ENCODE measurements at regions not wholly inside any gene's neighbourhood (a gene's known extent, or its start where the extent isn't known, plus 50 kb on each side); places are given as distances from the start of the nearest gene placed in this dataset.

DNA sequence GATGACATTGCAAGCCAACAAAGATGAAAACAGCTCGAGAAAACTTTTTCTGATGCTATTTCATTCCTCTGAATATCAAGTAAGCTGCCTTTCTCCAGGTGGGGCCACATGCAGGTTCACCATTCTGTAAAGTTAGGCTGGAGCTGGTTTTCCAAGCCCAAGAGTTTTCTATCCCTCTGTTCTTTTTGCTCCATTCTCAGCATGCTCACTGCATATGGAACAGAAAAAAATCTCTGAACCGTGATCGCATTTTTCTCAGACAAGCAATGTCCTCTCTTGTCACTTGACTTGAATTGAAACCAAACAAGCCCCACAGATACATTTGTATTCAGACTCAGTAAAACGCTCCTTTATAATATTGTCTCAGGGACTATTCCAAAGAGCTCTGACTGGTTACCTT lies 451.6 kb downstream of the FRK start:
- no peaks in the 10 kb centered on the region for H3K9me3 ChIP-seq (ENCODE audit: control insufficient read depth, insufficient read depth, low read length)
- no peak overlapping the region for H3K4me3 ChIP-seq (ENCODE audit: low read length)
- no peaks in the 10 kb centered on the region for H3K4me1 ChIP-seq (ENCODE audit: control insufficient read depth, low read length)
- no peaks in the 10 kb centered on the region for H3K79me2 ChIP-seq (ENCODE audit: control insufficient read depth, low read length)
- no peaks in the 10 kb centered on the region for H3K9me2 ChIP-seq (replicated peaks; ENCODE audit: control insufficient read depth, low read length)
- TF ChIP-seq, protein P1, sequence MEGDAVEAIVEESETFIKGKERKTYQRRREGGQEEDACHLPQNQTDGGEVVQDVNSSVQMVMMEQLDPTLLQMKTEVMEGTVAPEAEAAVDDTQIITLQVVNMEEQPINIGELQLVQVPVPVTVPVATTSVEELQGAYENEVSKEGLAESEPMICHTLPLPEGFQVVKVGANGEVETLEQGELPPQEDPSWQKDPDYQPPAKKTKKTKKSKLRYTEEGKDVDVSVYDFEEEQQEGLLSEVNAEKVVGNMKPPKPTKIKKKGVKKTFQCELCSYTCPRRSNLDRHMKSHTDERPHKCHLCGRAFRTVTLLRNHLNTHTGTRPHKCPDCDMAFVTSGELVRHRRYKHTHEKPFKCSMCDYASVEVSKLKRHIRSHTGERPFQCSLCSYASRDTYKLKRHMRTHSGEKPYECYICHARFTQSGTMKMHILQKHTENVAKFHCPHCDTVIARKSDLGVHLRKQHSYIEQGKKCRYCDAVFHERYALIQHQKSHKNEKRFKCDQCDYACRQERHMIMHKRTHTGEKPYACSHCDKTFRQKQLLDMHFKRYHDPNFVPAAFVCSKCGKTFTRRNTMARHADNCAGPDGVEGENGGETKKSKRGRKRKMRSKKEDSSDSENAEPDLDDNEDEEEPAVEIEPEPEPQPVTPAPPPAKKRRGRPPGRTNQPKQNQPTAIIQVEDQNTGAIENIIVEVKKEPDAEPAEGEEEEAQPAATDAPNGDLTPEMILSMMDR (IDR thresholded peaks at IDR 0.05; ENCODE audit: low read depth, low read length, poor library complexity, severe bottlenecking), result no peak
- TF ChIP-seq EZH2phosphoT487 (IDR thresholded peaks at IDR 0.05; ENCODE audit: borderline replicate concordance, low read length), result no peak
- no peak overlapping the region for H3K4me2 ChIP-seq (ENCODE audit: low read length)
- no peaks in the 10 kb centered on the region for H3K27me3 ChIP-seq (ENCODE audit: control insufficient read depth, low read length)
- no peaks in the 10 kb centered on the region for H3K36me3 ChIP-seq (ENCODE audit: control insufficient read depth, low read length)
- H3F3A ChIP-seq (ENCODE audit: control insufficient read depth, insufficient read depth), result no peaks in the 10 kb centered on the region
- no peak overlapping the region for H3K27ac ChIP-seq (ENCODE audit: low read depth, low read length)
- H4K20me1 ChIP-seq (ENCODE audit: control insufficient read depth, insufficient read depth, low read depth, low read length), result no peaks in the 10 kb centered on the region

DNA sequence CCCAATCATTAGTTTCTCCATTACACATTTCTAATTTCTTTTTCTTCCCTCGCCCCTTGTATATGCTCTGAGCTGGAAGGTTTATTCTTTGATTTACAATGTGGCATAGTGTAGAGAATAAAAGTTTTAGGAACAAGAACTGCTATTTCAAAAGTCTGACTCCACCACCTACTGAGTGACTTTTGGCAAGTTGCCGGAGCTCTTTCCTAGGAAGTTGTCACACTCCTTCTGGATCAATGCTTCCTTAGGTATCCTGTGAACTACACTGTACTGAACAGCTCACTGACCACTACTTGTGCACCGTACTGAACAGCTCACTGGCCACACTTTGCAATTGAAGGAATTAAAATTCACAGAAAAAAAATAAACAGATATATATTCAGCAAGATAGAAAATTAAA lies 458.2 kb downstream of the FRK start:
- no peaks in the 10 kb centered on the region for H3K36me3 ChIP-seq (ENCODE audit: control insufficient read depth, low read length)
- H3K9me2 ChIP-seq (replicated peaks; ENCODE audit: control insufficient read depth, low read length), result no peaks in the 10 kb centered on the region
- no peak overlapping the region for H3K27ac ChIP-seq (ENCODE audit: low read depth, low read length)
- no peaks in the 10 kb centered on the region for H3K79me2 ChIP-seq (ENCODE audit: control insufficient read depth, low read length)
- no peaks in the 10 kb centered on the region for H4K20me1 ChIP-seq (ENCODE audit: control insufficient read depth, insufficient read depth, low read depth, low read length)
- H3K4me2 ChIP-seq (ENCODE audit: low read length), result no peak overlapping the region
- no peaks in the 10 kb centered on the region for H3K27me3 ChIP-seq (ENCODE audit: control insufficient read depth, low read length)
- no peaks in the 10 kb centered on the region for H3K4me1 ChIP-seq (ENCODE audit: control insufficient read depth, low read length)
- TF ChIP-seq, protein P1 (IDR thresholded peaks at IDR 0.05; ENCODE audit: low read depth, low read length, poor library complexity, severe bottlenecking), result no peak
- TF ChIP-seq EZH2phosphoT487 (IDR thresholded peaks at IDR 0.05; ENCODE audit: borderline replicate concordance, low read length), result no peak
- no peaks in the 10 kb centered on the region for H3K9me3 ChIP-seq (ENCODE audit: control insufficient read depth, insufficient read depth, low read length)
- no peak overlapping the region for H3K4me3 ChIP-seq (ENCODE audit: low read length)
- H3F3A ChIP-seq (ENCODE audit: control insufficient read depth, insufficient read depth), result no peaks in the 10 kb centered on the region

DNA sequence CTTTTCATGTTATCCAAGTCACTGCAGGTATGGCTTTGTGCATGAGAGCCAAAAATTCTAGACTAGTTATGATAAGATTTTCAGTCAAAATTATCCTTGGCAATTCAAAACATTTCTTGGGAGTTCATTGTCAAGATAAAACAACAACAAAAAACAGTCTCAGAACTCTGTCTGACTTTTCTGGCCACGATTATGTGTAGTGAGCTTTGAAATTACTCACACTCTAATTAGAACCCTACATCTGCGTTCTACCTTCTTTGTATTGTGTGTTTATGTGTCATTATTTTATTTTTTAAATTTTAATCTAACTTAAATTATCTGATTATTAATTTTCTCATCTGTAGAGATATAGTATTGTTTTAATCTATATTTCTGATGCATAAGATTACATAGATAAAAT lies 459.2 kb downstream of the FRK start:
- no peaks in the 10 kb centered on the region for H3K9me2 ChIP-seq (replicated peaks; ENCODE audit: control insufficient read depth, low read length)
- TF ChIP-seq, protein P1 (IDR thresholded peaks at IDR 0.05; ENCODE audit: low read depth, low read length, poor library complexity, severe bottlenecking), result no peak
- no peak for TF ChIP-seq EZH2phosphoT487 (IDR thresholded peaks at IDR 0.05; ENCODE audit: borderline replicate concordance, low read length)
- H3K4me2 ChIP-seq (ENCODE audit: low read length), result no peak overlapping the region
- no peaks in the 10 kb centered on the region for H3F3A ChIP-seq (ENCODE audit: control insufficient read depth, insufficient read depth)
- H3K79me2 ChIP-seq (ENCODE audit: control insufficient read depth, low read length), result no peaks in the 10 kb centered on the region
- H3K4me3 ChIP-seq (ENCODE audit: low read length), result no peak overlapping the region
- H3K36me3 ChIP-seq (ENCODE audit: control insufficient read depth, low read length), result no peaks in the 10 kb centered on the region
- no peak overlapping the region for H3K27ac ChIP-seq (ENCODE audit: low read depth, low read length)
- no peaks in the 10 kb centered on the region for H4K20me1 ChIP-seq (ENCODE audit: control insufficient read depth, insufficient read depth, low read depth, low read length)
- no peaks in the 10 kb centered on the region for H3K4me1 ChIP-seq (ENCODE audit: control insufficient read depth, low read length)
- no peaks in the 10 kb centered on the region for H3K9me3 ChIP-seq (ENCODE audit: control insufficient read depth, insufficient read depth, low read length)
- no peaks in the 10 kb centered on the region for H3K27me3 ChIP-seq (ENCODE audit: control insufficient read depth, low read length)

DNA sequence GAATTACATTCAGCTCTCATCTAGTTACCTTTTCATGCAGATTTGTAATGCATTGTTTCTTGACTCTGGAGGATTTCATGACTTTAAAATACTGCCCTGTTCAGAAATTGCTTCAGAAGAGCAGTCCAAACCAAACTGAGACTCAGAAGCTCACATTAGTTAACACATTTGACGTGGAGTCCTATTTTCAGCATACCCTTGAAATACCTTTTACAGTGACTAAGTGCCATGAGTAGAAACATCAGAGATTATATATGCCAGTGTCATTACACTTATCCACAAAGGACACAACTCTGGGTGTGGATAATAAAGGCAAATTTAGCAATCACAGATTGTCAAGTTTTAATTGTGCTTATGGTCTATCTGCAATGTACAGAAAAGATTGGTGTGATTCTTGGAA lies 459.6 kb downstream of the FRK start:
- Histone ChIP-seq H3K9me3 (ENCODE audit: control insufficient read depth, insufficient read depth, low read length) (no peaks in the 10 kb centered on the region), H4K20me1 (ENCODE audit: control insufficient read depth, insufficient read depth, low read depth, low read length) (no peaks in the 10 kb centered on the region), H3K79me2 (ENCODE audit: control insufficient read depth, low read length) (no peaks in the 10 kb centered on the region), H3F3A (ENCODE audit: control insufficient read depth, insufficient read depth) (no peaks in the 10 kb centered on the region), H3K9me2 (replicated peaks; ENCODE audit: control insufficient read depth, low read length) (no peaks in the 10 kb centered on the region), H3K36me3 (ENCODE audit: control insufficient read depth, low read length) (no peaks in the 10 kb centered on the region), H3K4me1 (ENCODE audit: control insufficient read depth, low read length) (no peaks in the 10 kb centered on the region), H3K4me2 (ENCODE audit: low read length) (no peak overlapping the region), H3K27me3 (ENCODE audit: control insufficient read depth, low read length) (no peaks in the 10 kb centered on the region), H3K27ac (ENCODE audit: low read depth, low read length) (no peak overlapping the region), H3K4me3 (ENCODE audit: low read length) (no peak overlapping the region)
- TF ChIP-seq EZH2phosphoT487 (IDR thresholded peaks at IDR 0.05; ENCODE audit: borderline replicate concordance, low read length), result no peak
- TF ChIP-seq, protein P1 (IDR thresholded peaks at IDR 0.05; ENCODE audit: low read depth, low read length, poor library complexity, severe bottlenecking), result no peak
